ENCODE measurements at regions not wholly inside any gene's neighbourhood (a gene's known extent, or its start where the extent isn't known, plus 50 kb on each side); places are given as distances from the start of the nearest gene placed in this dataset.

GRCh38 chr4:114236171-114236769, 256.8 kb upstream of the ARSJ start:
- TF ChIP-seq EP300 (IDR thresholded peaks at IDR 0.05): no peak
- TF ChIP-seq CTCF (IDR thresholded peaks at IDR 0.05): no peak

Measured in ovary (tissue), 3 donors.